T47D (cell line): ENCODE measurements at regions not wholly inside any gene's neighbourhood (a gene's known extent, or its start where the extent isn't known, plus 50 kb on each side); places are given as distances from the start of the nearest gene placed in this dataset.

ENCODE experiments used
- DNase-seq, 2 experiments: peaks; one replicate each; pipeline versions ENCODE4 v3.0.0 to v3.0.0-alpha.2; 2011 to 2012; ENCODE audit warnings: low read depth in 1 of 2, low spot score in 1 of 2
- JUND ChIP-seq: IDR thresholded peaks from 2 replicates; pipeline ENCODE4 v1.6.1; 2012; ENCODE audit warnings: low read depth
- in situ Hi-C: cut with HindIII; loops from 2 replicates; pipeline ENCODE4 v1.10.0; 2016; ENCODE audit warnings: low sequenced_read_pairs, low pct_unique_long_range_greater_than_20kb

DNA sequence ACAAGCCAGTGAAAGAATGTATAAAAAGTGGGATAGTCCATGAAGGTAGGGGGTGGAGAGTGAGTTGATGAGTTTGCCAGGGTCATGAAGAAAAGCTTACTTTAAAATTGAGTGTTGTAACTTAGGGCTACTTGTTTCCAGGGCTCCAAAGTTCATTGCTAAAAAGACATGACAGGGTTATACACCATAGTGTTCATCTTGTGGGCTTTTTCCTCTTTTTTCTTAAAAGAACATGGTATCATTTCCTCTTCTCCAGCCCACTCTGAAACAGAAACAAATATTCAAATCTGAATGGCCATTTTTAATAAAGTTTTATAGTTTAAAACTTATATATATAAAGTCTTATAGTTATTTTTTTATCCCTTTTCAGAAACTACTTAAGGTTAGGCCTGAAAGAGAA is 115.7 kb upstream of the SMC2 start:
- no peak for TF ChIP-seq JUND
- DNase-seq = no peak
- in situ Hi-C loops = no loop called here

DNA sequence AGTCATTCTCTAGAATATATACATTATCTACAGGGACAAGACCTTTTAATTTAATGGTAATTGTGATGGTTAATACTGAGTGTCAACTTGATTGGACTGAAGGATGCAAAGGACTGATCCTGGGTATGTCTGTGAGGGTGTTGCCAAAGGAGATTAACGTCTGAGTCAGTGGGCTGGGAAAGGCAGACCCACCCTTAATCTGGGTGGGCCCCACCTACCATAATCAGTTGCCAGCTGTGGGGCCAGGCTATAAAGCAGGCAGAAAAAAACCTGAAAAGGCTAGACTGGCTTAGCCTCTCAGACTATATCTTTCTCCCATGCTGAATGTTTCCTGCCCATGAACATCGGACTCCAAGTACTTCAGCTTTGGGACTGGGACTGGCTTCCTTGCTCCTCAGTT is 112.2 kb upstream of the SMC2 start:
- TF ChIP-seq JUND = no peak
- no peak for DNase-seq
- in situ Hi-C loops = no loop called here

- in situ Hi-C loops = no loop called here
- no peak for TF ChIP-seq JUND
- DNase-seq = no peak
Measured at GRCh38 chr9:103985077-103985476, 109.0 kb upstream of the SMC2 start.

GRCh38 chr9:103988821-103989220 is 105.3 kb upstream of the SMC2 start:
- in situ Hi-C loops = no loop called here
- no peak for DNase-seq
- no peak for TF ChIP-seq JUND

- TF ChIP-seq JUND = no peak
- in situ Hi-C loops = no loop called here
- no peak for DNase-seq
Measured at GRCh38 chr9:103990311-103990710, 103.8 kb upstream of the SMC2 start.

- no peak for TF ChIP-seq JUND
- DNase-seq = no peak
- in situ Hi-C loops = no loop called here
Measured at GRCh38 chr9:103991001-103991400, 103.1 kb upstream of the SMC2 start.

GRCh38 chr9:103991698-103992097 is 102.4 kb upstream of the SMC2 start:
- in situ Hi-C loops = no loop called here
- DNase-seq = peak in 1 of 2 experiments; percentile 11

DNA sequence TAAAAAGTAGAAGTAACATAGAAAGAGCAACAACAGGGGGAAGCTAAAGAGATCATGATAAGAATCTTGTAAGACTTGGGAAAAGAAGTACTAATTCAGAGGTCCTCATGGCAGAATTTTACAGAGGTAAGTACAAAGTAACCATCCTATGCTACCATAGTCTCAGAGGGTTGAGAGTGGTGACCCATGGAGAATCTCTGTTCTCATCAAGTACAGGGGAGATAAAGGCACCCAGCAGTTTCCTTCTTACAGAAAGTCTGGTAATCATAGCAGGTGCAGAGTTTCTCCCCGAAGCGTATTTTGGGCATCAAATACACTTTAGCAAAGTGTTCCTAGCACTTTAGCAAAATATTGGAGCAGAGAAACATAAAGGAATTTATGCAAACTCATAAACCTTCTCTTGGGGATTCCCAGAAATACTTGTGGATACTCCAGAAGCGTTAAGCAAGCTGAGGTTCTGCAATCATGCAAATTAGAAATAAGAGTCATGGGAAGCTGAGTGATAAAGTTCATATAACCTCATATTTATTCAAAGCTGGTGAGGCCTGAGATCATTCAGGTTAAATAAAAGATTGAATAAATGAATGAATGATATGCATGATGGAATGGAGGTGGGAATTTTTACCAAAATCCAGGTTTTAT is 101.0 kb upstream of the SMC2 start:
- no peak for DNase-seq
- in situ Hi-C loops = no loop called here

More at GRCh38 chr9:103991698-103992097, 102.4 kb upstream of the SMC2 start:
- TF ChIP-seq JUND = no peak

DNA sequence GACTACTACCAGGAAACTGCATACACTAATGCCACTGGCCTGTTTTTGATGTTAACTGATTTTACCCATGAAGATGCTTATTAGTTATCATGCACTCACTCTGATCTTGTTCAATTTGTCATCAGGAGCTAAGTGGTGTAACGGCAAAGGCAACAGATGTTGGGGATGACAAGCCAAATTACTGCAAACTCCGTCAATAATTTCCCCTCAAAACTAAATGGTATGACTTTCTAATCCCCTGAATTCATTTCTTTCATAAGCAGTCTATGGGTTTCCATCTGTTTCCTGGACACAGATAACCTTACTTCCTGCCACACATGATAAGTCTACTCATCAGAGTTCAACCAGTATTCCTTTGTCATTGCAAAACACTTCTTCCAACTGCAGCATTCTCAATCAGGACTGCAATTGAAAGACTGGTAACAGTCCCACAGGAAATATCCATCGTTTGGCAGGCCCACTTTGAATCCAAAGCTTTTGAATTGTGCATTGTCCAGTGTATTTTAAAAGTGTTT is 96.2 kb upstream of the SMC2 start:
- in situ Hi-C loops = no loop called here
- DNase-seq = no peak
- no peak for TF ChIP-seq JUND

More for the DNA sequence above, 101.0 kb upstream of the SMC2 start:
- no peak for TF ChIP-seq JUND

GRCh38 chr9:103999375-104000062 is 94.6 kb upstream of the SMC2 start:
- in situ Hi-C loops = no loop called here
- DNase-seq = no peak
- no peak for TF ChIP-seq JUND

DNA sequence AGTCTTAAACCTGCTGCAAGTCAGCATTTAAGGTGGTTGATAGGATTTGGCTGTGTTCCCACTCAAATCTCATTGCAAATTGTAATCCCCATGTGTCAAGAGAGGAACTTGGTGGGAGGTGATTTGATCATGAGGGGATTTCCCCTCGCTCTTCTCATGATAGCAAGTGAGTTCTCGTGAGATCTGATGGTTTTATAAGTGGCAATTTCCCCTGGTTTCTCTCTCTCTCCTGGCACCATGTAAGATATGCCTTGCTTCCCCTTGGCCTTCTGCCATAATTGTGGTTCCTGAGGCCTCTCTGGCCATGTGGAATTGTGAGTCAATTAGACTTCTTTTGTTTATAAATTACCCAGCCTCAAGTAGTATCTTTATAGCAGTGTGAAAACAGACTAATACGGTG is 84.3 kb upstream of the SMC2 start:
- in situ Hi-C loops = no loop called here
- no peak for DNase-seq
- no peak for TF ChIP-seq JUND

- TF ChIP-seq JUND = no peak
- in situ Hi-C loops = no loop called here
- DNase-seq = no peak
Measured at GRCh38 chr9:104022083-104022482, 72.0 kb upstream of the SMC2 start.

DNA sequence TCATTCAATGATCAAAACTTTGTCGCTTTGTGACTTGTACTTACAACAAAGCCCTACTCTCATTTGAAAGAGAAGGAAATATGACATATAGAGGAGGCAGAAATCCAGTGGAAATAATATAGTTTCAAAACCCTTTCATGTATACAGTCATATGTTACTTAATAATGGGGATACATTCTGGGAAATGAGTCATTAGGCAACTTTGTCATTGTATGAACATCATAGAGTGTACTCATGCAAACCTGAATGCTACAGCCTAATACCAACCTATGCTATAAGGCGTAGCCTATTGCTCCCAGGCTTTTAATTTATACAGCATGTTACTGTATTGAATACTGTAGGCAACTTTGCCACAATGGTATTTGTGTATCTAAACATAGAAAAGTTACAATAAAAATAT is 69.0 kb upstream of the SMC2 start:
- in situ Hi-C loops = no loop called here

DNA sequence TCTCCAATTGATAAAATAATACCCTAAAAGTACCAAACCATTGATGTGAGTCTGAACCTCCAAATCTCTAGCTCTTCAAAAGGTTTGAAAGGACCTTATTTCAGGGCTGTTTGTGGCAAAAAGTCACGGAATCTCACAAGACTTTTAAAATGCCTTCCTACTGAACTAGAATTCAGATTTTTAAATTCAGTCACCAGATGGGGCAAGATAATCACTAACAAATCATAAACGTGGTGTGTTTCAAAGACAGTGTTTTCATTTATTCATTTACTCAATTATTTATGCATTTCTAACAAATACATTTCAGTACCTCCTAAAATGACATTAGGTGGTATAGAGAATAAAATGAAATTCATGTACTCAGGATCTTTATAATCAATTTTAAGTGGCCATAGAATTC is 68.2 kb upstream of the SMC2 start:
- no peak for DNase-seq
- in situ Hi-C loops = no loop called here
- TF ChIP-seq JUND = no peak

More for the DNA sequence above, 69.0 kb upstream of the SMC2 start:
- no peak for TF ChIP-seq JUND
- no peak for DNase-seq
